ENCODE measurements at regions not wholly inside any gene's neighbourhood (a gene's known extent, or its start where the extent isn't known, plus 50 kb on each side); places are given as distances from the start of the nearest gene placed in this dataset.

- TF ChIP-seq KDM1A (IDR thresholded peaks at IDR 0.05; ENCODE audit: borderline replicate concordance, low read length) (no peak), RBBP5 (IDR thresholded peaks at IDR 0.05; ENCODE audit: borderline replicate concordance, low read depth, low read length) (no peak), MAX (IDR thresholded peaks at IDR 0.05) (no peak), CEBPB (IDR thresholded peaks at IDR 0.05; ENCODE audit: low read depth, low read length) (no peak), BCL11A (IDR thresholded peaks at IDR 0.05; ENCODE audit: low read depth in 2 of 2, low read length in 2 of 2) (no peak)
- Histone ChIP-seq H2BK15ac (ENCODE audit: low read length) (no peak overlapping the region), H2AK5ac (ENCODE audit: low read depth, low read length) (no peak overlapping the region), H3K4me2 (ENCODE audit: insufficient read depth in 1 of 2, low read depth in 2 of 2, low read length in 2 of 2) (no peak overlapping the region), H3K23ac (ENCODE audit: insufficient read length) (no peak overlapping the region), H3K23me2 (ENCODE audit: low read depth, low read length) (no peaks in the 10 kb centered on the region), H3K9ac (replicated peaks in 1 of 4; ENCODE audit: extremely low read depth in 1 of 4, low read depth in 3 of 4, low read length in 3 of 4) (no peak overlapping the region), H3K9me3 (ENCODE audit: insufficient read depth in 2 of 2, low read depth in 1 of 2, low read length in 1 of 2) (no peaks in the 10 kb centered on the region), H3K4ac (replicated peaks; ENCODE audit: insufficient read length, low read depth, low read length) (no peak overlapping the region), H3K4me1 (replicated peaks in 1 of 4; ENCODE audit: control insufficient read depth in 3 of 4, insufficient read depth in 4 of 4, low read length in 3 of 4) (peaks cover 0 to 7% (median 6%) of the 10 kb centered on the region in 4 experiments; a peak in 3 of 7 replicates), H3K18ac (ENCODE audit: extremely low read depth, low read length) (no peak overlapping the region), H4K5ac (ENCODE audit: insufficient read length, low read depth, low read length) (no peak overlapping the region), H3K36me3 (ENCODE audit: control insufficient read depth in 2 of 4, insufficient read depth in 4 of 4, low read length in 3 of 4) (no peaks in the 10 kb centered on the region), H2BK5ac (ENCODE audit: low read depth, low read length) (no peak overlapping the region), H2BK20ac (ENCODE audit: low read length) (no peak overlapping the region), H4K20me1 (replicated peaks in 1 of 2; ENCODE audit: control insufficient read depth in 1 of 2, insufficient read depth in 2 of 2, low read length in 2 of 2) (no peaks in the 10 kb centered on the region), H3K4me3 (ENCODE audit: extremely low read depth in 1 of 4, insufficient read depth in 2 of 4, low read depth in 3 of 4, low read length in 4 of 4) (no peak overlapping the region), H2BK120ac (replicated peaks; ENCODE audit: low read depth, low read length) (no peak overlapping the region), H2AFZ (ENCODE audit: low read length) (no peak overlapping the region), H3K56ac (replicated peaks; ENCODE audit: insufficient read length, low read depth, low read length) (no peak overlapping the region), H3K79me2 (ENCODE audit: control insufficient read depth in 1 of 2, insufficient read depth in 2 of 2, low read length in 2 of 2) (no peaks in the 10 kb centered on the region), H3K27me3 (replicated peaks in 1 of 4; ENCODE audit: control insufficient read depth in 3 of 4, extremely low read depth in 1 of 4, insufficient read depth in 3 of 4, low read length in 3 of 4) (no peaks in the 10 kb centered on the region), H4K8ac (ENCODE audit: extremely low read depth, insufficient read depth, low read length) (no peak overlapping the region), H2BK12ac (ENCODE audit: low read depth, low read length) (no peak overlapping the region), H4K91ac (replicated peaks; ENCODE audit: insufficient read length, low read length) (no peak overlapping the region), H3K27ac (ENCODE audit: low read depth, low read length) (no peak overlapping the region), H3K14ac (ENCODE audit: insufficient read length) (no peak overlapping the region), H3K79me1 (ENCODE audit: low read depth, low read length) (no peaks in the 10 kb centered on the region)
- FAIRE-seq = no peak
- POLR2A ChIA-PET (ENCODE audit: partially characterized antibody) = no interaction called here
- no peak for DNase-seq (ENCODE audit: low read depth in 1 of 2, low spot score in 2 of 2)
- CTCF ChIA-PET (ENCODE audit: partially characterized antibody) = interaction anchor here (0.9 kb wide), 1 partner anchor 119 kb away, joined by 4 read pairs; no protein-coding TSS in a partner anchor
- WGBS, 2 experiments (ENCODE audit: extremely low coverage in 1 of 2, insufficient coverage in 1 of 2, insufficient read length in 1 of 2, insufficient replicate concordance in 2 of 2, low coverage in 1 of 2, low lambda C conversion rate in 2 of 2, missing lambda C conversion rate in 1 of 2) = 93% methylated on average over 1 of the region's 1 CpG; no CpG with 5 or more reads in 1 of the 2 experiments
Observed at GRCh38 chr7:41573862-41574261, 129.0 kb downstream of the INHBA start.
